GM21381 (cell line): ENCODE measurements at regions not wholly inside any gene's neighbourhood (a gene's known extent, or its start where the extent isn't known, plus 50 kb on each side); places are given as distances from the start of the nearest gene placed in this dataset.
"Not testable (repeated sequence)": the region's sequence is repeated elsewhere in the genome, so short reads cannot be mapped to it uniquely, and the experiment has no call there.

Experiments used
- ATAC-seq: cut with Tn5 transposase; IDR thresholded peaks from one replicate; pipeline ENCODE4 v1.9.1; 2021; ENCODE audit warnings: mild to moderate bottlenecking, moderate library complexity; ENCODE audit not compliant: unreplicated experiment

DNA sequence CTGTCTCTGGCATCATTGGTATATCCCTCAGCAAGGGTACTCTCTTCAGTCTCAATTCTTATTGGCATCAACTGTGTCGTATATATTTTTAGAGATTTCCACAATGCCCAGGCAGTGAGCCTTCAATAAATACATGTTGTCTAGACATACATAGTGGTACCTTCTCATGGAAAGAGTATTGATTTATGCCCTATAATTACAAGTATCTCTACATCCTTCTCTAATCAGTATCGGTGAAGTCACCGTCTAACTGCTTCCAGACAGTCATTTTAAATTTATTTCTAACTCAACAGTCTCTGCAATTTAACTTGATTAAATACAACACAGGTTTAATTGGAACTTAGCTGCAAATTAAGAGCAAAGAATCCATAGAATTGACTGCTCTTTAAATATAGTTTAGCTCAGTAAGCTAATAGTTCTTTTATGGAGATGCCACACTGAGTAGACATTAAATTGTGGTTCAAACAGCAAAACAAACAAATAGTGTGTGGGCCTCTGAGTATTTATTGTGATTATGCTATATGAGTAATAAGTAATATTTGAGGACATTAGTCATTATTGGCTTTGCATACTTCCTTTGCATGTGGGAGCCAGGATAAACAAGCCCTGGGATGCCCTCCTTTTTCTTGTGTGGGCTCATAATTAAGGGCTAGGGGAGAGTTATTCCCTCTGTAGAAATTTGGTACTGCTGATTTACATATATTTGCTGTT is 126.9 kb upstream of the DUSP10 start:
- no peak for ATAC-seq

DNA sequence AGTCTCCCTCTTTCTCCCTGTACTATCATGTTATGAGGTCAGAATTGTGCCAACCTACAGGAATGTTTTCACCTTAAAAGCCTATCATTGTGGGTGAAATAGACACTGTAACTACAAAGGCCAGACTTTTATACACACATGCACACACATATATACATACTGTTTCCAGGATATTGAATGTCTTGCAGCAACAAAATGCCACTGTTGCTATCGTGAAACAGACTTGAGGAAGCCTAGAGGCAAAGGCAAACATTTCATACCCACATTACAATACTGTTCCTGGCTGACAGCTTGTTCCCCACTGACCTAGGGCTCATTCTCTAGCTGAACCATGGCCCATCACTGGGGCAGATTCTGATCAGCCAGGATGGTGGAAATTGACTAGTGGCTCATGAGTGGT is 125.1 kb upstream of the DUSP10 start:
- no peak for ATAC-seq

DNA sequence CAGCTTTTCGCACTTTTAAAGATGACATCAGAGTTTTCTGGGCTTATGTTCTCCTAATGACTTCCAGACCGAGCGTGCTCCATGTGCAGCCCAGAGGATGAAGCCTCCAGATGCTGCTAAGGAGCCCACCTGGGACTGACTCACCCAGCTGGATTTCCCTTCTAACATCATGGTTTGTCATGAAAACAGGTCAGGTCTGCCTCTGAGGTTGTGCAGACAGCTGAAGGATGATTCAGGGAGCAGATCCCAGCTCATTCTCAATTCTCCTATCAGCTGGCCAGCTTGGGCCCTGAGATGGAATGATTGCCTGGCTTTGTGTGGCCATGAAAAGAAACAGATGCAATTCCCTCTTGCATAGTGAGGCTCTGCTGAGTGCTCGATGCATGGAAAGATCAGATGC is 123.9 kb upstream of the DUSP10 start:
- ATAC-seq, result no peak

DNA sequence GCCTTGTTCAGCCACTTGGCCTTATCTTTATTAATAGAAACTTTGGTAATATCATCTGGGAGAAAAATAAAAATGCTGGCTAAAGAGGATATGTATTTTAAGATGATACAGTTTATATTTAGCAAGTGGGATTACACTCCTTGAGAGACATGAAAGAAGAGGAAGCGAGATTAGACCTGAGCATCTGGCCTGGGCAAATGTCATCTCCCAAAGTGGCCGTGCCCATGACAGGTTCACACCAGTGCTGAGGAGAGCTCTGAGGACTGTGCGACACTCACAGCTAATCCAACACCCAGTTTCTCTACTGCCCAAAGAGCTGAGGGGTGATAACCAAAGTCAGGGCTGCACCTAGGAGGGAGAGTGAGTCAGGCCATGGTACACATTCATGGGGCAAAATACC is 121.7 kb upstream of the DUSP10 start:
- no peak for ATAC-seq

GRCh38 chr1:221862971-221863370 is 121.1 kb upstream of the DUSP10 start:
- no peak for ATAC-seq

DNA sequence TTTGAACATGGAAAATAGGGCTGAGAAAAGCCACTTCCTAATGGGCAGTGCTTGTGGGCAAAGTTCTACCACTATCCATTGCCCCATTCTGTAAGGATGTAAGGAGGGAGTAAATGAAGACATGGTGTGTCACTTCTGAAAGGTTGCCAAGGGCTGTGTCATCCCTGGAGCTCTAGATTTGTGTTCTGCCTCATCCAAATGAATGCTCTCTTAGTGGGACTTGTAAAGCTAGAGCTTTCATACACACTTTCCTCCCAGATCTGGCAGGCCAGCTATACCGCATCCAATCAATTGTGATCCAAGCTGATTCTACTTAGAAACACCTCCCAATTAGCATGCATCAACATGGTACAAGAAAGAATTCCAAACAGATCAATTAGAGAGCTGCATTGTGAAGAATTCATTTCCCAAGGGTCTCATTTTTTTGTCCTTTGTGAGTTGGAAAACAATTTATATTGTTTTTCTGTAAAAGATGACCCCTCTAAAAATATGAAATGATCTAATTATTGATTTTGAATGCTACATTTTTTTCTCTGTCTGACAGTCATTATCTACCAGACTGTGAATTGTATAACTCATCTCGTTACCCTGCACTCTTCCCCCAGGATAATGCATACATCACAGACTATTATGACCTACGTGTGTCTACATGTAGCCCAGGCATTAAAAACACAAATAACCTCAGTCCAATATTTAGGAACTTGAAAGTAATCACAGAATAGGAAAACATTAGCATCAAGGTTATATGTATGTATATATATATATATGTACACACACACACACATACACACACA is 117.1 kb upstream of the DUSP10 start:
- ATAC-seq, result no peak

DNA sequence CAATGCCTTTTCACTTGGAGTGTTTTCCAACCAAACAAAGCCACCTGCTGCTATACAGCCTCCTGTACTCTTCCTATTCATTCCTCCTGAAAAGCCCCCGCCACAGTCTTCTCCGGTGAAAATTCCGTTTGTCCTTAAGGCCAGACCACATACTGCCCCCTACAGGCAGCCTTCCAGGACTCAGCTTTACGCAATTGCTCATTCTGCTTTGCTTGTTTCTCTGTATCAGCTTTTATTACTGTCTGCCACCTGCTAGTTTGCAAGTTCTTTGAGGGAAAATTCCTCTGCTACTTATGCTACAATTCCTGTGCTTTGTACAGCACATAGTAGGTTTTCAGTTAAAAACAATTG is 115.2 kb upstream of the DUSP10 start:
- not testable (repeated sequence) for ATAC-seq

DNA sequence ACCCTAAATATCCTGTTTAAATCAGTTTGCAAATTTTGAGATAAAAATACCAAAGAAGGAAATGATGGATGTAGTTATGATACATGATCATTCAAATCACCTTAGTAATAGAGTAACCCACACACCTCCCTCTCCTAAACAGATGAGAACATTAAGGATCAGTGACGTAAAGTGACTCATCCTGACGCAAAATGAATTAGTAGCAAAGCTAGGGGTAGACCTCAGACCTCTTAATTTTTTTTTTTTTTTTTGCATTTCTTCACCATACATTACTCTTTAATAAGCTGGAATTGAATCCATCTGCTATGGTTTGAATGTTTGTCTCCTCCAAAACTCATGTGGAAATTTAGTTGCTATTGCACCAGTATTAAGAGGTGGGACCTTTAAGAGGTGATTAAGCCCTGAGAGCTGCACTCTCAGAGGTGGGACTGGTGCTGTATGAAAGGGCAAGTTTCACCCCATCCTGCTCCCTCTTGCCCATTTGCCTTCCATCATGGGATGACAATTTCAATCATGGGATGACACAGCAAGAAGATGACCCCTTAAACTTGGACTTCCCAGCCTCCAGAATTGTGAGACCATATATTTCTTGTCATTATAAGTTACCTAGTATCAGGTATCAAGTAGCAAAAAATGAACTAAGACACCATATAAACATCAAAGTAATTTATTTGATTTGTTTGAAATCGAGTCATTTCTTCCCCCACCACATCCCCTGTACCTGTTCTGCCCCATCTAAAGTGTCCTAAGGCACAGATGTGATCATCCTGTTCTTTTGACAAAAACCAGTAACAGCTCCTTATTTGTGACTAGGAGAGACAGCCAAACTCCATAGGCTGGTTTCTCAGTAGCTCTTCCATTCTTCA is 114.6 kb upstream of the DUSP10 start:
- ATAC-seq, result no peak

GRCh38 chr1:221855156-221855555 is 113.3 kb upstream of the DUSP10 start:
- ATAC-seq, result no peak

DNA sequence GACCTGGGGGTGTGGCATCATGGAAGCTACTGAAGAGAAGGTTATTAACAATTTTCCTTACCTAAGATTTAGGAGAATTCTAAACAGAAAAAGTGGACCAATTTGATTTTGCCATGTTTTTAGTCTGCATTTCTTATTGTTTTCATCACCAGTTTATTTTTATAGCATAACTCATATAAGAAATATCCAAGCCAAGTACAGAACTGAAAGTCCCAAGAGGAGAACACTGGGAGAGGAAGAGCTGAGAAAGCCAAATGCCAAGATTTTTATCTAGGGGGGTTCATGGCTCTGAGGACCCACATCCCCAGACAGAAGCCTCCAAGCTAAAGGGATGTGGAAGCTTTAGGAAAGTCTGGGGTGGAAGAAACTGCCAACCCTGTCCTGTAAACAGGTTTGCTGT is 109.4 kb upstream of the DUSP10 start:
- no peak for ATAC-seq

GRCh38 chr1:221850470-221851187 is 108.7 kb upstream of the DUSP10 start:
- no peak for ATAC-seq

DNA sequence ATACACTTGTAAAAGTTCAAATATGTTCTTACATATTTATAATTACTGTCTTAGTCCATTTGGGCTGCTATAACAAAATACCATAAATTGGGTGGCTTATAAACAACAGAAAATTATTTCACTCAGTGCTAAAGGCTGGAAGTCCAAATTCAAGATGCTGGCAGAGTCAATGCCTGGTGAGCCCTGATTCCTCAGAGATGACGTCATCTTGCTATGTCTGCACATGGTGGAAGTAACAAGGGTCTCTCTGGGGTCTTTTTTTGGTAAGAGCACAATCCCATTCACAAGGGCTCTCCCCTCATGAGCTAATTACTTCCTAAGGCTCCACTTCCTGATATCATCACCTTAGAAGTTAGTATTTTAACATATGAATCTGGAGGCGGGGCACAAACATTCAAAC is 108.0 kb upstream of the DUSP10 start:
- ATAC-seq, result no peak

- no peak for ATAC-seq
Measured at GRCh38 chr1:221849110-221849509, 107.2 kb upstream of the DUSP10 start.

- ATAC-seq, result no peak
Measured at GRCh38 chr1:221847676-221848075, 105.8 kb upstream of the DUSP10 start.

DNA sequence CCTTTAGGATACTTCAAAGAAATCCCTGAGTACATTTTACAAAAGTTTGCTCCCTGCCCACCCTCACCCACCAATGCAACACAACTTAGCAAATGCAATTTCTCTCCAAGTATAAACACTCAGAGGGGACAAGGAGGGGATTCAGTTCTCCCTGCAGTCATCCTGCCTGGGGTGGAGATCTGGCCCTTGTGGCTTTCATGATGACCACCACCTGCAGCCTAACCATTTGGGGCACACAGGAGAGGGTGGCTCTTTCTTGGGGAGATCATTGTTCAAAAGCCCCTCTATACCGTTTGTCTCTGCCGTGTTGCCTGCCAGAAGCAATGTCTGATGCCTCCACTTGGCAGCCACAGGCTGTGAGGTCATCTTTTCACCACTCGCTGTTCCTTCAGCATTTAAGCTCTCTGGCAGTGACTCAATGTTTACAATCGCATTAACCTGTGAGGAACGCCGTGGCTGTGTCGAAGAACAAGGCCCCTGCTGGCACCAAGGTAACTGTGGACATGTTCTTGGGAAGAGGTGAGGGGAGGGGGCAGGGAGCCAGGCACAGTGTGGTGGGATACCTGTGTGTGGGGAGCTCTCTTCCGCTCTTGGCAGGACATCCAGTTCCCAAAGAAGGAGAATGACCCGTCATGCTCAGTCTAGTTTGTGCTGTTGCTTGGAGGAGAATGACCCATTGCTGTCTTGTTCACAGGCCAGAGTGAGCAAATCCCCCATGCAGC is 103.9 kb upstream of the DUSP10 start:
- ATAC-seq, result no peak

DNA sequence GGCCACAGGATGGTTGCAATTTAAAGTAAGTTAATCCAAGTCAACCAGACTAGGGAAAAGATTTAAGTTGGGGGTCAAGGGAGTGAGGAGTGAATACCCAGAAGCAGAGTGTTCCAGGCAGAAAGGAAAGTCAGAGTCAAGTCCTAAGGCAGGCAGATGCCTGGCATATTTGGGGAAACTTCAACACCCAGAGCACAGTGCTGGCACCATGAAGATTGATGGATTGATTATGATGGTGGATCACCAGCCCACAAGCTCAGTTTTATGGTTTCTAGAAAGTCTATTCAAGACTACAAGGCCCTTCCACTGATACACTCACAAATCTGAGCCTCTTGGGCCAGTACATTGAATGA is 100.1 kb upstream of the DUSP10 start:
- no peak for ATAC-seq

- no peak for ATAC-seq
Measured at GRCh38 chr1:221841251-221841982, 99.5 kb upstream of the DUSP10 start.

- peak; percentile 31 for ATAC-seq
Measured at GRCh38 chr1:221840511-221841243, 98.8 kb upstream of the DUSP10 start.

DNA sequence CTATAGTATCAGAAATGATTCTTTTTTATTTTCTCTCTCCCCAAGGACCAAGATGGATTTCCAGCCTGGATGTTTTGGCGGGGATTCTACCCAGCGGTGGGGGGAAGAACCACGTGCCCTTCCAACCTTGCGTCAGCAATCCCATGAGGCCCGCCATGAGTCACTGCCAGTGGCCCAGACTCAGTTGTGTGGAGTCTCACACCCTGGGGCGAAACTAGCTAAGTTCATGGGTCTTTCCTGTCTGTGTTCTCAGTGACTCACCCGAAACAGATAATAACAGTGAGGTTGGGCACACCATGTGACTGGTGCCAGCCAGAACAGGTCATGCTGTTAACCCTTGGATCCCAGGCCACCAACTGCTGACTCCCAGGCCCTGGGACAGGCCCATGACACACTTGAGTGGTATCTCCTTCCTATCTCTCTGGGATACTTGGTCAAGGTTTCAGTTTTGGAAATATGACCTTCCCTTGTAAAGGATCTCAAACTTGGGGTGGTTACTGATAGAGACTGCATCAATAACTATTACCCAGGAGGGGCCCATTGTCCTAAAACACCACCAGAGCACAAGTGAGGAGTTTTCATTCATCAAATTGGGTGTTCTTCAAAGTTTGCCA is 98.0 kb upstream of the DUSP10 start:
- ATAC-seq, result peak; percentile 89
